ENCODE measurements at regions not wholly inside any gene's neighbourhood (a gene's known extent, or its start where the extent isn't known, plus 50 kb on each side); places are given as distances from the start of the nearest gene placed in this dataset.

DNA sequence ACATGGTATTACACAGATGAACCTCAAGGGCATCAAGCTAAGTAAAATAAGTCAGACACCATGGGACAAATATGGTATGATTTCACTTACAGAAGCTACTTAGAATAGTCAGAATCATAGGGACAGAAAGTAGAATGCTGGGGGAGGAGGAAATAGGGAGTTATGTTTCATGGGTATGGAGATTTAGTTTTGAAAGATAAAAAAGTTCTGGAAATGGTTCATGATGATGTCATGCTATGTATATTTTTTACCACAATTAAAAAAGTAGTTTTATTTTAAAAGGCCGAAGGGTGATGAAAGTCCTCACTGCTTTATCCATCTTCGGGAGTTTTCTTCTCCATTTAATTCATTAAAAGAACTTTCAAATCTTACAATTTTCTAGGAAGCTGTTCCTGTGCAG, 181.9 kb downstream of the CALCRL start:
- TF ChIP-seq, protein P1, sequence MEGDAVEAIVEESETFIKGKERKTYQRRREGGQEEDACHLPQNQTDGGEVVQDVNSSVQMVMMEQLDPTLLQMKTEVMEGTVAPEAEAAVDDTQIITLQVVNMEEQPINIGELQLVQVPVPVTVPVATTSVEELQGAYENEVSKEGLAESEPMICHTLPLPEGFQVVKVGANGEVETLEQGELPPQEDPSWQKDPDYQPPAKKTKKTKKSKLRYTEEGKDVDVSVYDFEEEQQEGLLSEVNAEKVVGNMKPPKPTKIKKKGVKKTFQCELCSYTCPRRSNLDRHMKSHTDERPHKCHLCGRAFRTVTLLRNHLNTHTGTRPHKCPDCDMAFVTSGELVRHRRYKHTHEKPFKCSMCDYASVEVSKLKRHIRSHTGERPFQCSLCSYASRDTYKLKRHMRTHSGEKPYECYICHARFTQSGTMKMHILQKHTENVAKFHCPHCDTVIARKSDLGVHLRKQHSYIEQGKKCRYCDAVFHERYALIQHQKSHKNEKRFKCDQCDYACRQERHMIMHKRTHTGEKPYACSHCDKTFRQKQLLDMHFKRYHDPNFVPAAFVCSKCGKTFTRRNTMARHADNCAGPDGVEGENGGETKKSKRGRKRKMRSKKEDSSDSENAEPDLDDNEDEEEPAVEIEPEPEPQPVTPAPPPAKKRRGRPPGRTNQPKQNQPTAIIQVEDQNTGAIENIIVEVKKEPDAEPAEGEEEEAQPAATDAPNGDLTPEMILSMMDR (IDR thresholded peaks at IDR 0.05; ENCODE audit: insufficient read depth, low read depth, low read length), result no peak
- TF ChIP-seq EZH2 (IDR thresholded peaks at IDR 0.05; ENCODE audit: insufficient read depth, low read length), result no peak
